ENCODE measurements at regions not wholly inside any gene's neighbourhood (a gene's known extent, or its start where the extent isn't known, plus 50 kb on each side); places are given as distances from the start of the nearest gene placed in this dataset.

DNA sequence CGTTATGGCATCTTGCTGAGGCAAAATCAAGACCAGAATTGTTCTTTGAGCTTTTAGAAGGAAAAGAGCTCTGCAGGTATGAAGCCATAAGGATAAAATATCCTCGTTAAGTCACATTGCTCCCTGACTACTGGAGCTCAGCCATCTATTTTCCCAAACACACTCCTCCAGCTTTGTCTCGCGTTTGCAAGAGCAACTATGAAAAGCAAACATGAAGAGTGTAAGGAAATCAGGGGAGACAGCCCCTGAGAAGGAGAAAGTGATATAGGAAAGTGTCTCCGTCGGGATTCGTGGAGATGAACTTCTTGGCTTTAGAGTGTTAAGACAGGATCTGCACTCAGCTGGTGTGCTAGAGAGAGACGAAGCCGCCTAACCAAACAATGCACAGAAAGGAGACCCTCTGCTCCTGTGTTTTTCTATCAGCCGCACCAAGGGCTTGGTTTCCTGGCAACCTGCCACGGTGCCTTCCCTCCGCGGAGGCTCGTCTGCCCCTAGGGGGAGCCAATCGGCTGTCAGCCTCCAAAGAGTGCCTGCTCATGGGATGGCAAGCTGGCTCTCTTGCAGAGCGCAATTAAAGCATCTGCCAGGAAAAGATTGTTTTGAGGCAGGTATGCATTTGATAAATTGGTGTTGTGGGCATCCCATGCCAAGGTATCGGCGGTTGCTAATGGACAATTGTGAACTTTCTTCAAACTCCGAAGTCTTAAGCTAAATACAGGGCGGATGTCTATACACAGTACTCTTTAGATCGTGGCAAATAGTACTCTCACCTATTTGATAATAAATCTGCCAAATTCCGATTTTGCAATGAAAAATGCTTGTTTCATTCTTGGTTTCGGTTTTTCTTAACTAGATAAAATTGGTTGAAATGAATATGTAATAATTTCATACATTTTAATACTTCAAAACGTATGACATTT is 603.2 kb downstream of the RNF144B start:
- Histone ChIP-seq H3K9ac (ENCODE audit: low read length) (no peak overlapping the region), H4K20me1 (ENCODE audit: low read length) (no peaks in the 10 kb centered on the region), H3K4me2 (ENCODE audit: low read length) (no peak overlapping the region), H3K9me3 (ENCODE audit: low read length) (no peaks in the 10 kb centered on the region), H3K27ac (ENCODE audit: low read length) (0 out of 2 replicates have a peak overlapping the region, but pooled peaks have one; percentile 14), H2AFZ (ENCODE audit: low read length) (no peak overlapping the region), H3F3A (ENCODE audit: low read length, unreplicated experiment) (no peaks in the 10 kb centered on the region), H3K36me3 (ENCODE audit: low read depth, low read length) (no peaks in the 10 kb centered on the region), H3K4me1 (ENCODE audit: insufficient read depth, low read length) (peaks cover 35% of the 10 kb centered on the region), H3K4me3 (ENCODE audit: low read length) (no peak overlapping the region), H3K27me3 (ENCODE audit: low read length) (no peaks in the 10 kb centered on the region), H3K79me2 (ENCODE audit: low read length) (no peaks in the 10 kb centered on the region), H3K9me2 (replicated peaks; ENCODE audit: low read length) (no peaks in the 10 kb centered on the region)
- BruUV-seq (replicated peaks) = no TSS peak
- intact Hi-C loops (cut with micrococcal nuclease) = no loop called here
- POLR2A ChIA-PET (ENCODE audit: unreplicated experiment) = no interaction called here
- peak; percentile 42; the same call in 1 of the 2 replicates for ATAC-seq
- DNase-seq = peak; percentile 73
- CTCF ChIA-PET = interaction anchor here (0.5 kb wide), 1 partner anchor 462 kb away, joined by 4 read pairs; no protein-coding TSS in a partner anchor
- no peak for TF ChIP-seq EZH2 (IDR thresholded peaks at IDR 0.05; ENCODE audit: low read length, unreplicated experiment)
- TF ChIP-seq, protein P1, sequence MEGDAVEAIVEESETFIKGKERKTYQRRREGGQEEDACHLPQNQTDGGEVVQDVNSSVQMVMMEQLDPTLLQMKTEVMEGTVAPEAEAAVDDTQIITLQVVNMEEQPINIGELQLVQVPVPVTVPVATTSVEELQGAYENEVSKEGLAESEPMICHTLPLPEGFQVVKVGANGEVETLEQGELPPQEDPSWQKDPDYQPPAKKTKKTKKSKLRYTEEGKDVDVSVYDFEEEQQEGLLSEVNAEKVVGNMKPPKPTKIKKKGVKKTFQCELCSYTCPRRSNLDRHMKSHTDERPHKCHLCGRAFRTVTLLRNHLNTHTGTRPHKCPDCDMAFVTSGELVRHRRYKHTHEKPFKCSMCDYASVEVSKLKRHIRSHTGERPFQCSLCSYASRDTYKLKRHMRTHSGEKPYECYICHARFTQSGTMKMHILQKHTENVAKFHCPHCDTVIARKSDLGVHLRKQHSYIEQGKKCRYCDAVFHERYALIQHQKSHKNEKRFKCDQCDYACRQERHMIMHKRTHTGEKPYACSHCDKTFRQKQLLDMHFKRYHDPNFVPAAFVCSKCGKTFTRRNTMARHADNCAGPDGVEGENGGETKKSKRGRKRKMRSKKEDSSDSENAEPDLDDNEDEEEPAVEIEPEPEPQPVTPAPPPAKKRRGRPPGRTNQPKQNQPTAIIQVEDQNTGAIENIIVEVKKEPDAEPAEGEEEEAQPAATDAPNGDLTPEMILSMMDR (conservative IDR thresholded peaks at IDR 0.05; ENCODE audit: low read depth, low read length) = peak; percentile 76

DNA sequence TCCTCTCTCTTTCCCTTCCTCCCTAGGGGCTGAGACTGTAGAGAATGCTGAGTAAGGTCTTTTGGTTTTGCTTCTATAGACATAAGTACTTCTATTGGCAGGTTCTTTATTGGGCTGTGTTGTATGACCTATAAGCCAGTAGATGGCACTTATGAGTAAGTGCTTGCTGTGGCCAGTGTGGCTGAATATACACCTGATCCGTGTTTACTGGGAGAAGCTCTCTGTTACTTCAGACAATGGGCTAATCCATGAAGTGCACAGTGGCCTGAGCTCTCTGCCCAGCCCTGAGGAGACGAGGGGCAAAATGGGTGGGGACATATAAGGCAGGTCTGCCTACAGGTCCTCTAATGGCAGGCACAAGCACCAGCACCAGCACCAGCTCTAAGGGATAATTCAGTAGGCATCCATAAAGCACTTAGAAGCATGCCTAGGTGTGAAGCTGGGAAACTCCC is 610.3 kb downstream of the RNF144B start:
- H3K27me3 ChIP-seq (ENCODE audit: low read length) = peaks cover 4% of the 10 kb centered on the region; the same call in 1 of the 2 replicates
- no peak overlapping the region for H3K27ac ChIP-seq (ENCODE audit: low read length)
- no peak overlapping the region for H3K4me2 ChIP-seq (ENCODE audit: low read length)
- CTCF ChIA-PET = interaction anchor here (0.6 to 0.8 kb wide), 3 partner anchors 848 to 1059 kb away, joined by 3 to 7 read pairs (median 4); no protein-coding TSS in a partner anchor
- H3K9ac ChIP-seq (ENCODE audit: low read length) = no peak overlapping the region
- H3F3A ChIP-seq (ENCODE audit: low read length, unreplicated experiment) = no peaks in the 10 kb centered on the region
- DNase-seq (peak; percentile 79), ATAC-seq (peak; percentile 97)
- POLR2A ChIA-PET (ENCODE audit: unreplicated experiment) = no interaction called here
- no peak for TF ChIP-seq EZH2 (IDR thresholded peaks at IDR 0.05; ENCODE audit: low read length, unreplicated experiment)
- TF ChIP-seq, protein P1 (conservative IDR thresholded peaks at IDR 0.05; ENCODE audit: low read depth, low read length) = peak; percentile 86
- TF ChIP-seq EZH2phosphoT487 (IDR thresholded peaks at IDR 0.05; ENCODE audit: borderline replicate concordance, low read length) = no peak
- H3K4me3 ChIP-seq (ENCODE audit: low read length) = no peak overlapping the region
- H3K36me3 ChIP-seq (ENCODE audit: low read depth, low read length) = no peaks in the 10 kb centered on the region
- intact Hi-C loops (cut with micrococcal nuclease) = loop anchor here (1.0 kb wide), 2 partner anchors 854 to 1059 kb away; no protein-coding TSS in a partner anchor
- H4K20me1 ChIP-seq (ENCODE audit: low read length) = no peaks in the 10 kb centered on the region
- no peaks in the 10 kb centered on the region for H3K4me1 ChIP-seq (ENCODE audit: insufficient read depth, low read length)
- no peaks in the 10 kb centered on the region for H3K9me2 ChIP-seq (replicated peaks; ENCODE audit: low read length)
- no peaks in the 10 kb centered on the region for H3K79me2 ChIP-seq (ENCODE audit: low read length)
- no peaks in the 10 kb centered on the region for H3K9me3 ChIP-seq (ENCODE audit: low read length)
- H2AFZ ChIP-seq (ENCODE audit: low read length) = no peak overlapping the region
- BruUV-seq (replicated peaks) = no TSS peak

Data from PC-3 (cell line).